ENCODE measurements at regions not wholly inside any gene's neighbourhood (a gene's known extent, or its start where the extent isn't known, plus 50 kb on each side); places are given as distances from the start of the nearest gene placed in this dataset.

GRCh38 chr9:75607521-75607920, 283.0 kb upstream of the PCSK5 start:
- no peak for TF ChIP-seq CTCF (conservative IDR thresholded peaks at IDR 0.05; ENCODE audit: low read length)
- no peak for TF ChIP-seq EZH2phosphoT487 (IDR thresholded peaks at IDR 0.05; ENCODE audit: borderline replicate concordance)

Measured in Loucy (cell line).